MM.1S (cell line): ENCODE measurements at regions not wholly inside any gene's neighbourhood (a gene's known extent, or its start where the extent isn't known, plus 50 kb on each side); places are given as distances from the start of the nearest gene placed in this dataset.

Experiments
- CTCF ChIP-seq: fragments of 300-600 bp; sonication (generic); IDR thresholded peaks from 2 replicates; pipeline ENCODE4 v1.5.1; 2016; ENCODE audit warnings: antibody characterized with exemption, low read length, mixed read lengths
- EZH2 ChIP-seq: fragments of 300-600 bp; sonication (generic); optimal IDR thresholded peaks from 2 replicates; pipeline ENCODE3; 2017; ENCODE audit warnings: low read depth, mild to moderate bottlenecking, antibody characterized with exemption, low read length, mixed read lengths
- EZH2phosphoT487 ChIP-seq: fragments of 300-600 bp; sonication (generic); IDR thresholded peaks from 2 replicates; pipeline ENCODE4 v1.6.1; 2018; ENCODE audit warnings: antibody characterized with exemption, low read length

GRCh38 chr10:93147281-93147680 is 73.6 kb downstream of the CYP26A1 start:
- TF ChIP-seq EZH2 (no peak), CTCF (no peak), EZH2phosphoT487 (no peak)
